ENCODE measurements at regions not wholly inside any gene's neighbourhood (a gene's known extent, or its start where the extent isn't known, plus 50 kb on each side); places are given as distances from the start of the nearest gene placed in this dataset.

DNA sequence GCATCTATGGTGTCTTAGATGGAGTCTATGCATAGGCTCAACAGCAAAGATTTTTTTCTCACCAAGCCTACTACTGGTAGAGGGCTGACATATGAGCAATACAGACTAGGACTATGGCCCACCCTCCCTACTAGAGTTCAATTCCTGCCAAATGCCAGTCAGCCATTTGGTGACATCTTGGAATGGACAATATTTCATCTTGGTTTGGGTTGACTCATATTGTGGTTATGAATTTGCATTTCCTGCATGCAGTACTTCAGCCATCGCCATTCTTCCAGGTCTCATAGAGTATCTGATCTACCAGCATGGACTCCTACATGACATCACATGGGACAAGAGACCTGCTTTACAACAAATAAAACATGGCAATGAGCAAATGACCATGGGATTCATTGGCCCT is 778.1 kb upstream of the SOX9 start:
- H3K4me1 ChIP-seq (ENCODE audit: control insufficient read depth, low read depth, low read length), result peaks cover 7% of the 10 kb centered on the region
- H3K27me3 ChIP-seq (ENCODE audit: control insufficient read depth, insufficient read depth, low read length), result no peaks in the 10 kb centered on the region
- no peak overlapping the region for H3K4me3 ChIP-seq (ENCODE audit: low read length)
- H3K36me3 ChIP-seq (ENCODE audit: control insufficient read depth, low read depth, low read length), result no peaks in the 10 kb centered on the region
- H3K27ac ChIP-seq (ENCODE audit: low read length), result no peak overlapping the region
- H3K9ac ChIP-seq (ENCODE audit: low read length), result no peak overlapping the region
- no peaks in the 10 kb centered on the region for H3K9me3 ChIP-seq (ENCODE audit: control insufficient read depth, low read depth, low read length)

GRCh38 chr17:71349908-71350600 is 770.8 kb upstream of the SOX9 start:
- H3K4me1 ChIP-seq (ENCODE audit: control insufficient read depth, low read depth, low read length), result no peaks in the 10 kb centered on the region
- H3K9ac ChIP-seq (ENCODE audit: low read length), result no peak overlapping the region
- H3K27ac ChIP-seq (ENCODE audit: low read length), result no peak overlapping the region
- no peaks in the 10 kb centered on the region for H3K36me3 ChIP-seq (ENCODE audit: control insufficient read depth, low read depth, low read length)
- no peaks in the 10 kb centered on the region for H3K9me3 ChIP-seq (ENCODE audit: control insufficient read depth, low read depth, low read length)
- H3K4me3 ChIP-seq (ENCODE audit: low read length), result no peak overlapping the region
- H3K27me3 ChIP-seq (ENCODE audit: control insufficient read depth, insufficient read depth, low read length), result no peaks in the 10 kb centered on the region

- Histone ChIP-seq H3K36me3 (ENCODE audit: control insufficient read depth, low read depth, low read length) (no peaks in the 10 kb centered on the region), H3K27ac (ENCODE audit: low read length) (no peak overlapping the region), H3K9me3 (ENCODE audit: control insufficient read depth, low read depth, low read length) (no peaks in the 10 kb centered on the region), H3K27me3 (ENCODE audit: control insufficient read depth, insufficient read depth, low read length) (no peaks in the 10 kb centered on the region), H3K4me3 (ENCODE audit: low read length) (no peak overlapping the region), H3K4me1 (ENCODE audit: control insufficient read depth, low read depth, low read length) (no peaks in the 10 kb centered on the region), H3K9ac (ENCODE audit: low read length) (no peak overlapping the region)
These were observed 760.5 kb upstream of the SOX9 start for GRCh38 chr17:71360301-71360700.

GRCh38 chr17:71361656-71362450 is 759.0 kb upstream of the SOX9 start:
- Histone ChIP-seq H3K4me3 (ENCODE audit: low read length) (no peak overlapping the region), H3K9me3 (ENCODE audit: control insufficient read depth, low read depth, low read length) (no peaks in the 10 kb centered on the region), H3K27ac (ENCODE audit: low read length) (no peak overlapping the region), H3K27me3 (ENCODE audit: control insufficient read depth, insufficient read depth, low read length) (no peaks in the 10 kb centered on the region), H3K4me1 (ENCODE audit: control insufficient read depth, low read depth, low read length) (no peaks in the 10 kb centered on the region), H3K9ac (ENCODE audit: low read length) (no peak overlapping the region), H3K36me3 (ENCODE audit: control insufficient read depth, low read depth, low read length) (no peaks in the 10 kb centered on the region)

- no peaks in the 10 kb centered on the region for H3K9me3 ChIP-seq (ENCODE audit: control insufficient read depth, low read depth, low read length)
- no peaks in the 10 kb centered on the region for H3K27me3 ChIP-seq (ENCODE audit: control insufficient read depth, insufficient read depth, low read length)
- no peak overlapping the region for H3K9ac ChIP-seq (ENCODE audit: low read length)
- H3K4me3 ChIP-seq (ENCODE audit: low read length), result no peak overlapping the region
- H3K36me3 ChIP-seq (ENCODE audit: control insufficient read depth, low read depth, low read length), result no peaks in the 10 kb centered on the region
- H3K27ac ChIP-seq (ENCODE audit: low read length), result no peak overlapping the region
- H3K4me1 ChIP-seq (ENCODE audit: control insufficient read depth, low read depth, low read length), result no peaks in the 10 kb centered on the region
These were observed 757.2 kb upstream of the SOX9 start for GRCh38 chr17:71363661-71364060.

DNA sequence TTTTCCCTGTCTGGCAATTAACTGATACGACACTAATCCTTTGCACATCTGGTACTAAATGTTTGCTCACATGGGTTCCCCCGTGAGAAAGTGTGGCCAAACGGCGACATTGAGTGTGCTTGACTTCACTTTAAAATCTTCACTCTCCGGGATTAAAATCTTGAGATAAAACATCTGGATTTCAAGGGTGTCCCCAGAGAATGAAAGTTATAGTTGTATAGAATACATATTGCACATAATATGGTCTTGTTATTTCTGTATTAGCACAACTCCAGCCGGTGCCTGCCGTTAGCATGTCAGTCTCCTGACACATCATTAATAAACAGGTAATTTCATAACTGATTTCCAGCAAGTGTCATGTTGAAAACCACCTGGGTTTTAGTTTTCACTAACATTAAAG is 749.0 kb upstream of the SOX9 start:
- Histone ChIP-seq H3K27ac (ENCODE audit: low read length) (no peak overlapping the region), H3K9ac (ENCODE audit: low read length) (no peak overlapping the region), H3K4me1 (ENCODE audit: control insufficient read depth, low read depth, low read length) (no peaks in the 10 kb centered on the region), H3K27me3 (ENCODE audit: control insufficient read depth, insufficient read depth, low read length) (no peaks in the 10 kb centered on the region), H3K36me3 (ENCODE audit: control insufficient read depth, low read depth, low read length) (no peaks in the 10 kb centered on the region), H3K4me3 (ENCODE audit: low read length) (no peak overlapping the region), H3K9me3 (ENCODE audit: control insufficient read depth, low read depth, low read length) (no peaks in the 10 kb centered on the region)

DNA sequence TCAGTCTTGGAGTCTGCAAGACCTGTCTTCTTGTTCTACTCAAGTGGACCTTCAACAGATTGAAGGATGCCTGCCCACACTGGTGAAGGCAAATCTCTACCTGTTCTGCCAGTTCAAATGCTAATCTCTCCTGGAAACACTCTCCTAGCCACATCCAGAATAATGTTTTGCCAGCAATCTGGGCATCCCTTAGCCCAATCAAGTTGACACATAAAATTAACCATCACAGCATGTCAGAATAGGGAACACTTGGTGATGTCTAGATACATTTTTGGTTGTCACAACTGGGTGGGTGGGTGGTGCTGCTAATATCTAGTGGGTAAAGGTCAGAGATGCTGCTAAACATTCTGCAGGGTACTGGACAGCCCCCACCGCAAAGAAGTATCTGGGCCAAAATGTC is 744.9 kb upstream of the SOX9 start:
- Histone ChIP-seq H3K9me3 (ENCODE audit: control insufficient read depth, low read depth, low read length) (no peaks in the 10 kb centered on the region), H3K4me3 (ENCODE audit: low read length) (no peak overlapping the region), H3K4me1 (ENCODE audit: control insufficient read depth, low read depth, low read length) (no peaks in the 10 kb centered on the region), H3K27ac (ENCODE audit: low read length) (no peak overlapping the region), H3K9ac (ENCODE audit: low read length) (no peak overlapping the region), H3K36me3 (ENCODE audit: control insufficient read depth, low read depth, low read length) (no peaks in the 10 kb centered on the region), H3K27me3 (ENCODE audit: control insufficient read depth, insufficient read depth, low read length) (no peaks in the 10 kb centered on the region)

GRCh38 chr17:71376933-71377332 is 743.9 kb upstream of the SOX9 start:
- Histone ChIP-seq H3K4me3 (ENCODE audit: low read length) (no peak overlapping the region), H3K36me3 (ENCODE audit: control insufficient read depth, low read depth, low read length) (no peaks in the 10 kb centered on the region), H3K9ac (ENCODE audit: low read length) (no peak overlapping the region), H3K4me1 (ENCODE audit: control insufficient read depth, low read depth, low read length) (no peaks in the 10 kb centered on the region), H3K9me3 (ENCODE audit: control insufficient read depth, low read depth, low read length) (no peaks in the 10 kb centered on the region), H3K27me3 (ENCODE audit: control insufficient read depth, insufficient read depth, low read length) (no peaks in the 10 kb centered on the region), H3K27ac (ENCODE audit: low read length) (no peak overlapping the region)

DNA sequence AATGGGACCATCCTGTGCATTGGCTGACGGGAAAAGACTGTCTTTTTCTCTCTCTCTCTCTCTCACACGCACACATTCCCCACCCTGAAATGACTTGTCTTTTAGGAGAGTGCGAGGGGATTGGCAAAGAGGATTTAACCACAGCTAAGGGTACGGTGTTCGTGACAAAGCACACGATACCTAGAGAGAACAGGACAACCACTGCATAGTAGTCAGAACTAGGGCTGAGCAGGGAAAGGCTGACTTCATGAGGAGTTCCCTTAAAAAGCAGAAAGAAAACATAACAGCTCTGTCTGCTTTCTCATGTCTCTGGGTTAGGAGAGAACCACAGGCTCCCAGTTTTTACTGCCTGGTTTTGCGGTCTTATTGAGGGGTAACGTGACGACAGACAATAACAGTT is 742.8 kb upstream of the SOX9 start:
- Histone ChIP-seq H3K36me3 (ENCODE audit: control insufficient read depth, low read depth, low read length) (no peaks in the 10 kb centered on the region), H3K27me3 (ENCODE audit: control insufficient read depth, insufficient read depth, low read length) (no peaks in the 10 kb centered on the region), H3K27ac (ENCODE audit: low read length) (no peak overlapping the region), H3K9me3 (ENCODE audit: control insufficient read depth, low read depth, low read length) (no peaks in the 10 kb centered on the region), H3K9ac (ENCODE audit: low read length) (no peak overlapping the region), H3K4me1 (ENCODE audit: control insufficient read depth, low read depth, low read length) (no peaks in the 10 kb centered on the region), H3K4me3 (ENCODE audit: low read length) (no peak overlapping the region)

DNA sequence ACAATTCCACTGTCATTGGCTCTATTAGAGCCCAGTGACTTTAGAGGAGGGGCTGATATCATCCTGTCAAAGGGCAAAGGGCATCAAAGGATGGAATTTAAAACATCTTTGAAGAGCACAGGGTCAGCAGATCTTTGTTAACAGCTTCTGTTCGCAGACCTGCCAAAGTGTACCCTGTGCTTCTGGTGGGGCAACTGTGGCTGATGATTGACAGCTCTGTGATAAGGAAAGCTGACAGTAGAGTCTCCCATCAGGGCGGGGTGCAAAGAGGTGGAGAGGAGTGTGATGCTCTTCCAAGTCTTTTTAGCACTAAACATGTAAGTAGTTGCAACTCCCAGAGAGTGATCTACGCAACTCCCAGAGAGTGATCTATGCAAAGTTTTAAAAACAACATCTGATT is 742.1 kb upstream of the SOX9 start:
- H3K9ac ChIP-seq (ENCODE audit: low read length), result no peak overlapping the region
- no peaks in the 10 kb centered on the region for H3K4me1 ChIP-seq (ENCODE audit: control insufficient read depth, low read depth, low read length)
- H3K36me3 ChIP-seq (ENCODE audit: control insufficient read depth, low read depth, low read length), result no peaks in the 10 kb centered on the region
- H3K27me3 ChIP-seq (ENCODE audit: control insufficient read depth, insufficient read depth, low read length), result no peaks in the 10 kb centered on the region
- H3K27ac ChIP-seq (ENCODE audit: low read length), result no peak overlapping the region
- no peak overlapping the region for H3K4me3 ChIP-seq (ENCODE audit: low read length)
- H3K9me3 ChIP-seq (ENCODE audit: control insufficient read depth, low read depth, low read length), result no peaks in the 10 kb centered on the region

DNA sequence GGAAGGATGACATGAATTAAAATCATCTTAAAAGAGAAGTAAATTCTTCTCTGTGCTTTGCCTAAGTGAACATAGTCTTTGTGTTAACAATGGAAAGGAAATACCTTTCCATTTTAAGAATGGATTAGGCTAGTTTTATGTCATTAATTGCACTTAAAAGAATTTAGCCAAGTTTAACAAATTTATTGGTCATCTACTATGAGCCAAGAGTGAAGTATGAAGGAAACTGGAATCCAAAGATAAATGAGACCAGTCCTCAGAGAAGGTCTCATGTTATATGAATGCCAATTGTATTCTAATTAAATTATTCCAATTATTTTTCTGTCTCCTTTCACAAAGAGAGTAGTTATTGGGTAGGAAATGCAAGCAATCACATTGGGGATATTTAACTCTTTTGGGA is 741.3 kb upstream of the SOX9 start:
- no peak overlapping the region for H3K9ac ChIP-seq (ENCODE audit: low read length)
- no peak overlapping the region for H3K4me3 ChIP-seq (ENCODE audit: low read length)
- no peaks in the 10 kb centered on the region for H3K27me3 ChIP-seq (ENCODE audit: control insufficient read depth, insufficient read depth, low read length)

GRCh38 chr17:71380535-71380934 is 740.3 kb upstream of the SOX9 start:
- Histone ChIP-seq H3K27ac (ENCODE audit: low read length) (no peak overlapping the region), H3K4me1 (ENCODE audit: control insufficient read depth, low read depth, low read length) (no peaks in the 10 kb centered on the region), H3K9me3 (ENCODE audit: control insufficient read depth, low read depth, low read length) (no peaks in the 10 kb centered on the region), H3K36me3 (ENCODE audit: control insufficient read depth, low read depth, low read length) (no peaks in the 10 kb centered on the region), H3K4me3 (ENCODE audit: low read length) (no peak overlapping the region), H3K27me3 (ENCODE audit: control insufficient read depth, insufficient read depth, low read length) (no peaks in the 10 kb centered on the region), H3K9ac (ENCODE audit: low read length) (no peak overlapping the region)

More for the DNA sequence above, 741.3 kb upstream of the SOX9 start:
- Histone ChIP-seq H3K4me1 (ENCODE audit: control insufficient read depth, low read depth, low read length) (no peaks in the 10 kb centered on the region), H3K36me3 (ENCODE audit: control insufficient read depth, low read depth, low read length) (no peaks in the 10 kb centered on the region), H3K9me3 (ENCODE audit: control insufficient read depth, low read depth, low read length) (no peaks in the 10 kb centered on the region), H3K27ac (ENCODE audit: low read length) (no peak overlapping the region)

Measured in iPS-18a (cell line).